ENCODE measurements at regions not wholly inside any gene's neighbourhood (a gene's known extent, or its start where the extent isn't known, plus 50 kb on each side); places are given as distances from the start of the nearest gene placed in this dataset.
"Not testable (repeated sequence)": the region's sequence is repeated elsewhere in the genome, so short reads cannot be mapped to it uniquely, and the experiment has no call there.

GRCh38 chrX:26557691-26558321 lies 341.8 kb downstream of the MAGEB5 start:
- ChIA-PET POLR2A (no interaction called here), CTCF (no interaction called here)
- DNase-seq (ENCODE audit: extremely low spot score): no peak
- no peak for TF ChIP-seq CTCF (IDR thresholded peaks at IDR 0.05; ENCODE audit: control extremely low read depth, extremely low read depth, low read depth, missing control alignments)

- CTCF ChIA-PET; POLR2A ChIA-PET; DNase-seq (ENCODE audit: extremely low spot score): not testable (repeated sequence)
Observed at GRCh38 chrX:26525768-26526167, 309.8 kb downstream of the MAGEB5 start.

GRCh38 chrX:26522501-26522900 lies 306.5 kb downstream of the MAGEB5 start:
- no peak for DNase-seq (ENCODE audit: extremely low spot score)
- TF ChIP-seq CTCF (IDR thresholded peaks at IDR 0.05; ENCODE audit: control extremely low read depth, extremely low read depth, low read depth, missing control alignments): no peak
- ChIA-PET POLR2A (no interaction called here), CTCF (no interaction called here)

GRCh38 chrX:26511589-26512363 lies 295.8 kb downstream of the MAGEB5 start:
- ChIA-PET CTCF (no interaction called here), POLR2A (no interaction called here)
- no peak for DNase-seq (ENCODE audit: extremely low spot score)
- TF ChIP-seq CTCF (IDR thresholded peaks at IDR 0.05; ENCODE audit: control extremely low read depth, extremely low read depth, low read depth, missing control alignments): no peak

GRCh38 chrX:26470941-26471340 lies 255.0 kb downstream of the MAGEB5 start:
- POLR2A ChIA-PET: no interaction called here
- CTCF ChIA-PET: no interaction called here
- DNase-seq (ENCODE audit: extremely low spot score): no peak
- no peak for TF ChIP-seq CTCF (IDR thresholded peaks at IDR 0.05; ENCODE audit: control extremely low read depth, extremely low read depth, low read depth, missing control alignments)

GRCh38 chrX:26466387-26466786 lies 250.4 kb downstream of the MAGEB5 start:
- CTCF ChIA-PET: no interaction called here
- POLR2A ChIA-PET: no interaction called here
- TF ChIP-seq CTCF (IDR thresholded peaks at IDR 0.05; ENCODE audit: control extremely low read depth, extremely low read depth, low read depth, missing control alignments): no peak
- no peak for DNase-seq (ENCODE audit: extremely low spot score)

- CTCF ChIA-PET: no interaction called here
- POLR2A ChIA-PET: no interaction called here
- DNase-seq (ENCODE audit: extremely low spot score): no peak
- no peak for TF ChIP-seq CTCF (IDR thresholded peaks at IDR 0.05; ENCODE audit: control extremely low read depth, extremely low read depth, low read depth, missing control alignments)
Observed at GRCh38 chrX:26445288-26445687, 229.3 kb downstream of the MAGEB5 start.

- POLR2A ChIA-PET; CTCF ChIA-PET; DNase-seq (ENCODE audit: extremely low spot score): not testable (repeated sequence)
Observed at GRCh38 chrX:26444417-26444816, 228.4 kb downstream of the MAGEB5 start.

Data from GM10248 (cell line).